Coronary artery (tissue), 2 donors: ENCODE measurements at regions not wholly inside any gene's neighbourhood (a gene's known extent, or its start where the extent isn't known, plus 50 kb on each side); places are given as distances from the start of the nearest gene placed in this dataset.

Source experiments
- DNase-seq: peaks from one replicate; pipeline ENCODE4 v3.0.0-alpha.2; 2017; ENCODE audit warnings: low spot score
- H3K27ac ChIP-seq, 2 donors: fragments of 200-600 bp; sonication (generic); one replicate each; pipeline ENCODE4 v1.5.1; 2016 to 2019
- H3K4me3 ChIP-seq: fragments of 200-600 bp; sonication (generic); 2 replicates; pipeline ENCODE4 v1.5.1; 2016; ENCODE audit warnings: mild to moderate bottlenecking, moderate library complexity
- TF ChIP-seq, protein P1 (sequence below): fragments of 200-600 bp; sonication (generic); IDR thresholded peaks from one replicate; pipeline ENCODE4 v1.5.1; 2019; ENCODE audit warnings: antibody characterized with exemption

DNA sequence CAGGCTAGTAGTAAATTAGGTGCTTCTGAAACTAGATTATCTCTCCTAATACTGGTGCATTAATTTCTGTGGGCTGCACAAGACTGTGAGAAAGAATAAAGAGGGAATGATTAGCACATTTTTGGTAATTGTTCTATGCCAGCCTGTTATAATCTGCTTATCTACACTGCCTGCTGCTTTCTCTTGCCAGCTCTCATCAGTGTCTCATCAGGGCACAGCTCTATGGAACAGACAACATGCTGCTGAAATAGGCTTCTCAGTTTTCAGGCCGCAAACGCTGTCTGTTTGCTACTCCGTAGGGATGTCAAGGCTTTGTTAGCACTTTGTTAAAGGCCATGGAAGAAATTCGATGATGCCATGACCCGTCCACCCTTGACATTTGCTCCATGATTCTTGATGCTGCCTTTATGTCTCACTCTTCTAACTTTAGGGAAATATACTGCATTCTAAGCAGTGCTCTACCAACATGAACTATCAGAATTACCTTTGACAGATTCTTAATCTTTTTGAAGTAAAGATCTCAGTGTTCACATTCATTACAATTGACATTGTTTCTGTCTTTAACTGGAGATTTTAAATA, 84.0 kb upstream of the PRR20A start:
- TF ChIP-seq, protein P1, sequence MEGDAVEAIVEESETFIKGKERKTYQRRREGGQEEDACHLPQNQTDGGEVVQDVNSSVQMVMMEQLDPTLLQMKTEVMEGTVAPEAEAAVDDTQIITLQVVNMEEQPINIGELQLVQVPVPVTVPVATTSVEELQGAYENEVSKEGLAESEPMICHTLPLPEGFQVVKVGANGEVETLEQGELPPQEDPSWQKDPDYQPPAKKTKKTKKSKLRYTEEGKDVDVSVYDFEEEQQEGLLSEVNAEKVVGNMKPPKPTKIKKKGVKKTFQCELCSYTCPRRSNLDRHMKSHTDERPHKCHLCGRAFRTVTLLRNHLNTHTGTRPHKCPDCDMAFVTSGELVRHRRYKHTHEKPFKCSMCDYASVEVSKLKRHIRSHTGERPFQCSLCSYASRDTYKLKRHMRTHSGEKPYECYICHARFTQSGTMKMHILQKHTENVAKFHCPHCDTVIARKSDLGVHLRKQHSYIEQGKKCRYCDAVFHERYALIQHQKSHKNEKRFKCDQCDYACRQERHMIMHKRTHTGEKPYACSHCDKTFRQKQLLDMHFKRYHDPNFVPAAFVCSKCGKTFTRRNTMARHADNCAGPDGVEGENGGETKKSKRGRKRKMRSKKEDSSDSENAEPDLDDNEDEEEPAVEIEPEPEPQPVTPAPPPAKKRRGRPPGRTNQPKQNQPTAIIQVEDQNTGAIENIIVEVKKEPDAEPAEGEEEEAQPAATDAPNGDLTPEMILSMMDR: no peak

DNA sequence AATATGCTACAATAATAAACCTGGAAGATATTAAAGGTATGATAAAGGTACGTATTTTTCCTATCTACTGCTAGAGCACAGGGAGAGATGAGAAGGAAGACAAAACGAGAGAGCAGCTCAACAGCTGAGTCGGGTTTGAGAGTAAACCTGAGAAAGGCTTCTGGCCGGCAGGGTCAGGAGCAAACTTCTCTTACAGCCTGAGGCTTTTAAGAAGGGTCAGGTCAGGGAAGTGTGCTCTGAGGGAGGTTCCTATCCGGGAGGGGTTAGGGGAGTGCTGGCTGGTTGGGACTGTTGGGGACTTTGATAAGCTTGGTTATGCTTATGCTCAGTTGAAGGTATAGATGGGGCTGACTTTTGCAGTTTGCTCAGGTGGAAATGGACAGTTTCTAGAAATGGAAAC, 77.7 kb upstream of the PRR20A start:
- TF ChIP-seq, protein P1: no peak
- H3K27ac ChIP-seq: no peak overlapping the region
- DNase-seq: no peak
- H3K4me3 ChIP-seq: no peak overlapping the region

More for the DNA sequence above, 84.0 kb upstream of the PRR20A start:
- Histone ChIP-seq H3K27ac (no peak overlapping the region), H3K4me3 (no peak overlapping the region)
- DNase-seq: no peak

DNA sequence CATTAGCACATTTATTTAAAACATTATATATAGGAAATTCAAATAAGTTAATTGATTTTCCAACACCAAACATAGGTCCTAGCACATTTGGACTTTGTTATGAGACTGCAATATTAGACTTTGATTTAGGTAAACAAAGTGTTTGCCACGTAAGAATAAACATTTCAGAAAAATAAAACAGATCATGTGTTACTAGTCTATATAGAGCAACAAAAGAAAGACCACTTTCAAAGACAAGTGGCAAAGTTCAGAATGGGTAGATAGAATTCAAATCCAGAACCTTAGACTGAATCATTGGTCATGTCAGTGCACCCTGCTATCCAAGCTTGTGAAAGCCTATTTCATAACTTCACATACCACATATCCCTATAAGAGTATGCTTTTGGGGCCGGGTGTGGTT, 66.7 kb upstream of the PRR20A start:
- no peak overlapping the region for H3K4me3 ChIP-seq
- TF ChIP-seq, protein P1: no peak
- no peak overlapping the region for H3K27ac ChIP-seq
- no peak for DNase-seq

DNA sequence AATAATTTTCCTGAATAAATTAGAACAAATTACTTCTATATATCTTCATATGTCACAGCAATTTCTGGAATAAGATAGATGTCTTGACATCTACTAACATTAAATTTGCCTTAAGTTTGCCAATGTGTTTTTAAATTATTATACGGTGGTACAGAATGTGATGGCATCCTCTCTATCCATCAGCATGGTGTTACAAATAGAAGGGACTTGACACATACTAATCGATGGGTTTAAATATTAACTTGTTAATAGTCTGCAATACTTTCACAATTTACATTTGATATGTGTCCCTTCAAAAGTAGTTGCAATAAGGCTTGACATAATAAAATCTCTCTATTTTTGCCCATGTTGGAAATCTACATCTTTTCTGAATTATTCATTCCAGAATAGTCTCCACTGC, 65.1 kb upstream of the PRR20A start:
- DNase-seq: no peak
- Histone ChIP-seq H3K4me3 (no peak overlapping the region), H3K27ac (no peak overlapping the region)
- TF ChIP-seq, protein P1: no peak

DNA sequence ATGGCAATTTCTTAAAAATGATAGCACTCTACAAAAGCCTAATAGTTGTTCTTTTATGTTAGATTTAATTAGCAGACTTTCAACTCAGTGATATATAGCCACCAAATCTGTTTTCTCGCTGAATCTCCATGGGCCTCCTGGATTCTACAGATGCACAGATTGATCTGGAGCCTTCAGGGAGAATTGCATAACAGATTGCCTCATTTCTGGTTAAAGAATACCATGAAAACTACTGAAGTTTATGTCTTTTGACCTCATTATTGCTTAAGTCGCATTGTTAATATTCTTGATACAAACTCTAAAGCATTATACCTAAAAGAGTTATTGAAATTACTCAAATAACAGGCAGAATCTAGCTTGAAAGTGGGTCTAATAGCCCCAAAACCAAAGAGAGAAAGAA, 53.7 kb upstream of the PRR20A start:
- Histone ChIP-seq H3K27ac (no peak overlapping the region), H3K4me3 (no peak overlapping the region)
- no peak for DNase-seq
- TF ChIP-seq, protein P1: no peak
